ENCODE measurements at regions not wholly inside any gene's neighbourhood (a gene's known extent, or its start where the extent isn't known, plus 50 kb on each side); places are given as distances from the start of the nearest gene placed in this dataset.

GRCh38 chr5:82694711-82695285 lies 382.4 kb downstream of the TMEM167A start:
- DNase-seq (ENCODE audit: low read depth) = no peak
- no peak for TF ChIP-seq CTCF (conservative IDR thresholded peaks at IDR 0.05; ENCODE audit: low read length)
- H3K4me3 ChIP-seq (ENCODE audit: low read length) = no peak overlapping the region

GRCh38 chr5:82692826-82693225 lies 384.4 kb downstream of the TMEM167A start:
- no peak for DNase-seq (ENCODE audit: low read depth)
- no peak for TF ChIP-seq CTCF (conservative IDR thresholded peaks at IDR 0.05; ENCODE audit: low read length)
- H3K4me3 ChIP-seq (ENCODE audit: low read length) = no peak overlapping the region

- no peak for DNase-seq (ENCODE audit: low read depth)
- H3K4me3 ChIP-seq (ENCODE audit: low read length) = no peak overlapping the region
- no peak for TF ChIP-seq CTCF (conservative IDR thresholded peaks at IDR 0.05; ENCODE audit: low read length)
These were observed 392.5 kb downstream of the TMEM167A start for GRCh38 chr5:82684659-82685058.

- no peak overlapping the region for H3K4me3 ChIP-seq (ENCODE audit: low read length)
- no peak for DNase-seq (ENCODE audit: low read depth)
- no peak for TF ChIP-seq CTCF (conservative IDR thresholded peaks at IDR 0.05; ENCODE audit: low read length)
These were observed 393.0 kb downstream of the TMEM167A start for GRCh38 chr5:82684165-82684564.

- DNase-seq (ENCODE audit: low read depth) = no peak
- no peak for TF ChIP-seq CTCF (conservative IDR thresholded peaks at IDR 0.05; ENCODE audit: low read length)
These were observed 397.5 kb downstream of the TMEM167A start for GRCh38 chr5:82679660-82680059.

GRCh38 chr5:82676661-82677060 lies 398.5 kb upstream of the RPS23 start:
- no peak overlapping the region for H3K4me3 ChIP-seq (ENCODE audit: low read length)
- no peak for DNase-seq (ENCODE audit: low read depth)
- no peak for TF ChIP-seq CTCF (conservative IDR thresholded peaks at IDR 0.05; ENCODE audit: low read length)

More at GRCh38 chr5:82679660-82680059, 397.5 kb downstream of the TMEM167A start:
- no peak overlapping the region for H3K4me3 ChIP-seq (ENCODE audit: low read length)

GRCh38 chr5:82674671-82675070 lies 396.5 kb upstream of the RPS23 start:
- H3K4me3 ChIP-seq (ENCODE audit: low read length) = no peak overlapping the region
- DNase-seq (ENCODE audit: low read depth) = no peak
- no peak for TF ChIP-seq CTCF (conservative IDR thresholded peaks at IDR 0.05; ENCODE audit: low read length)

Measured in AG10803 (cell line).